WTC11 (cell line): ENCODE measurements at regions not wholly inside any gene's neighbourhood (a gene's known extent, or its start where the extent isn't known, plus 50 kb on each side); places are given as distances from the start of the nearest gene placed in this dataset.

Source experiments
- ZNF232 ChIP-seq: sonication (generic); formaldehyde crosslinking; IDR thresholded peaks from 2 replicates; pipeline ENCODE4 v1.8.0; 2022; ENCODE audit warnings: mild to moderate bottlenecking, missing genetic modification reagents
- TF ChIP-seq, protein P1 (sequence below): sonication (generic); formaldehyde crosslinking; IDR thresholded peaks from 2 replicates; pipeline ENCODE4 v1.8.1; 2023; ENCODE audit warnings: mild to moderate bottlenecking, missing genetic modification reagents, moderate library complexity
- TF ChIP-seq, protein P2 (sequence below): sonication (generic); formaldehyde crosslinking; IDR thresholded peaks from 2 replicates; pipeline ENCODE4 v1.8.0; 2023; ENCODE audit warnings: missing genetic modification reagents
- TF ChIP-seq, protein P3 (sequence below): fragments of 200-600 bp; IDR thresholded peaks from 2 replicates; pipeline ENCODE4 v1.8.0; 2022; ENCODE audit warnings: antibody characterized with exemption
- TF ChIP-seq, protein P4 (sequence below): sonication (generic); formaldehyde crosslinking; IDR thresholded peaks from 2 replicates; pipeline ENCODE4 v1.8.0; 2022; ENCODE audit warnings: mild to moderate bottlenecking, missing genetic modification reagents

DNA sequence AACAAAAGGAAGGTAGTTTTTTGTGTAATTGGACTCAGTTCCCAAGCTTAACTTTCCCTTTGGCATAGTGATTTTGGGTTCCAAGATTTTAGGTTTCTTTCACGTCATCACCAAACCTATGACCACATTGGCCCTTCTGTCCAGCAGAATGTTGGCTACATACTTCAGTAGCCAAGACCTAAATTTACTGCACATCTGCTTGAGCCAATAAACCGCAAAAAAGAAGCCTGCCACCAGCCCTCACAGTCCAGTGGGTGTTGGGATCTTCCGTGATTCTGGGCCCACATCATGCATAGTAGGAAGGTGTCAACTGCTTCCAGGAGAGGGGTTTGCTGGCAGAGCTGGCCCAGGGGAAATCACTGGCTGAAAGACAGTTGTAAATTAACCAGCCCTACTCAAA lies 57.6 kb upstream of the LIPC start:
- TF ChIP-seq, protein P1, sequence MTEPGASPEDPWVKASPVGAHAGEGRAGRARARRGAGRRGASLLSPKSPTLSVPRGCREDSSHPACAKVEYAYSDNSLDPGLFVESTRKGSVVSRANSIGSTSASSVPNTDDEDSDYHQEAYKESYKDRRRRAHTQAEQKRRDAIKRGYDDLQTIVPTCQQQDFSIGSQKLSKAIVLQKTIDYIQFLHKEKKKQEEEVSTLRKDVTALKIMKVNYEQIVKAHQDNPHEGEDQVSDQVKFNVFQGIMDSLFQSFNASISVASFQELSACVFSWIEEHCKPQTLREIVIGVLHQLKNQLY (CRISPR knock-in tag), result no peak
- TF ChIP-seq, protein P2, sequence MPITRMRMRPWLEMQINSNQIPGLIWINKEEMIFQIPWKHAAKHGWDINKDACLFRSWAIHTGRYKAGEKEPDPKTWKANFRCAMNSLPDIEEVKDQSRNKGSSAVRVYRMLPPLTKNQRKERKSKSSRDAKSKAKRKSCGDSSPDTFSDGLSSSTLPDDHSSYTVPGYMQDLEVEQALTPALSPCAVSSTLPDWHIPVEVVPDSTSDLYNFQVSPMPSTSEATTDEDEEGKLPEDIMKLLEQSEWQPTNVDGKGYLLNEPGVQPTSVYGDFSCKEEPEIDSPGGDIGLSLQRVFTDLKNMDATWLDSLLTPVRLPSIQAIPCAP (CRISPR knock-in tag), result no peak
- TF ChIP-seq ZNF232 (CRISPR knock-in tag), result no peak
- TF ChIP-seq, protein P3, sequence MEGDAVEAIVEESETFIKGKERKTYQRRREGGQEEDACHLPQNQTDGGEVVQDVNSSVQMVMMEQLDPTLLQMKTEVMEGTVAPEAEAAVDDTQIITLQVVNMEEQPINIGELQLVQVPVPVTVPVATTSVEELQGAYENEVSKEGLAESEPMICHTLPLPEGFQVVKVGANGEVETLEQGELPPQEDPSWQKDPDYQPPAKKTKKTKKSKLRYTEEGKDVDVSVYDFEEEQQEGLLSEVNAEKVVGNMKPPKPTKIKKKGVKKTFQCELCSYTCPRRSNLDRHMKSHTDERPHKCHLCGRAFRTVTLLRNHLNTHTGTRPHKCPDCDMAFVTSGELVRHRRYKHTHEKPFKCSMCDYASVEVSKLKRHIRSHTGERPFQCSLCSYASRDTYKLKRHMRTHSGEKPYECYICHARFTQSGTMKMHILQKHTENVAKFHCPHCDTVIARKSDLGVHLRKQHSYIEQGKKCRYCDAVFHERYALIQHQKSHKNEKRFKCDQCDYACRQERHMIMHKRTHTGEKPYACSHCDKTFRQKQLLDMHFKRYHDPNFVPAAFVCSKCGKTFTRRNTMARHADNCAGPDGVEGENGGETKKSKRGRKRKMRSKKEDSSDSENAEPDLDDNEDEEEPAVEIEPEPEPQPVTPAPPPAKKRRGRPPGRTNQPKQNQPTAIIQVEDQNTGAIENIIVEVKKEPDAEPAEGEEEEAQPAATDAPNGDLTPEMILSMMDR, result no peak
- TF ChIP-seq, protein P4, sequence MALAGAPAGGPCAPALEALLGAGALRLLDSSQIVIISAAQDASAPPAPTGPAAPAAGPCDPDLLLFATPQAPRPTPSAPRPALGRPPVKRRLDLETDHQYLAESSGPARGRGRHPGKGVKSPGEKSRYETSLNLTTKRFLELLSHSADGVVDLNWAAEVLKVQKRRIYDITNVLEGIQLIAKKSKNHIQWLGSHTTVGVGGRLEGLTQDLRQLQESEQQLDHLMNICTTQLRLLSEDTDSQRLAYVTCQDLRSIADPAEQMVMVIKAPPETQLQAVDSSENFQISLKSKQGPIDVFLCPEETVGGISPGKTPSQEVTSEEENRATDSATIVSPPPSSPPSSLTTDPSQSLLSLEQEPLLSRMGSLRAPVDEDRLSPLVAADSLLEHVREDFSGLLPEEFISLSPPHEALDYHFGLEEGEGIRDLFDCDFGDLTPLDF (CRISPR knock-in tag), result no peak
